Rectal smooth muscle tissue (tissue), 1 donor: ENCODE measurements at regions not wholly inside any gene's neighbourhood (a gene's known extent, or its start where the extent isn't known, plus 50 kb on each side); places are given as distances from the start of the nearest gene placed in this dataset.

Experiments
- H3K27ac ChIP-seq: one replicate; pipeline ENCODE4 v1.7.0; 2013; ENCODE audit warnings: low read depth, low read length, inconsistent platforms
- H3K27me3 ChIP-seq: one replicate; pipeline ENCODE4 v1.7.0; 2013; ENCODE audit warnings: low read length; ENCODE audit not compliant: control insufficient read depth, insufficient read depth
- H3K36me3 ChIP-seq: one replicate; pipeline ENCODE4 v1.7.0; 2013; ENCODE audit warnings: low read length; ENCODE audit not compliant: control insufficient read depth, insufficient read depth
- H3K4me1 ChIP-seq: one replicate; pipeline ENCODE4 v1.7.0; 2013; ENCODE audit warnings: low read length; ENCODE audit not compliant: control insufficient read depth, insufficient read depth
- H3K4me3 ChIP-seq: one replicate; pipeline ENCODE4 v1.7.0; 2013; ENCODE audit warnings: low read length
- H3K9ac ChIP-seq: one replicate; pipeline ENCODE4 v1.7.0; 2013; ENCODE audit warnings: low read length

GRCh38 chr2:56687169-56687568 is 503.4 kb downstream of the CCDC85A start:
- Histone ChIP-seq H3K9ac (no peak overlapping the region), H3K4me1 (no peaks in the 10 kb centered on the region), H3K27me3 (no peaks in the 10 kb centered on the region), H3K4me3 (no peak overlapping the region), H3K27ac (no peak overlapping the region), H3K36me3 (no peaks in the 10 kb centered on the region)

- H3K36me3 ChIP-seq = no peaks in the 10 kb centered on the region
- H3K4me1 ChIP-seq = no peaks in the 10 kb centered on the region
- H3K27me3 ChIP-seq = no peaks in the 10 kb centered on the region
These were observed 504.9 kb downstream of the CCDC85A start for GRCh38 chr2:56688661-56689060.

GRCh38 chr2:56693501-56693900 is 509.7 kb downstream of the CCDC85A start:
- Histone ChIP-seq H3K36me3 (no peaks in the 10 kb centered on the region), H3K4me1 (no peaks in the 10 kb centered on the region), H3K4me3 (no peak overlapping the region), H3K27me3 (no peaks in the 10 kb centered on the region), H3K9ac (no peak overlapping the region), H3K27ac (no peak overlapping the region)

More at GRCh38 chr2:56688661-56689060, 504.9 kb downstream of the CCDC85A start:
- H3K27ac ChIP-seq = no peak overlapping the region
- H3K9ac ChIP-seq = no peak overlapping the region
- no peak overlapping the region for H3K4me3 ChIP-seq

- Histone ChIP-seq H3K4me1 (no peaks in the 10 kb centered on the region), H3K9ac (no peak overlapping the region), H3K27me3 (no peaks in the 10 kb centered on the region), H3K27ac (no peak overlapping the region), H3K4me3 (no peak overlapping the region), H3K36me3 (no peaks in the 10 kb centered on the region)
These were observed 519.2 kb downstream of the CCDC85A start for GRCh38 chr2:56703001-56703400.

- Histone ChIP-seq H3K4me1 (no peaks in the 10 kb centered on the region), H3K9ac (no peak overlapping the region), H3K36me3 (no peaks in the 10 kb centered on the region), H3K27me3 (no peaks in the 10 kb centered on the region), H3K4me3 (no peak overlapping the region), H3K27ac (no peak overlapping the region)
These were observed 521.9 kb downstream of the CCDC85A start for GRCh38 chr2:56705713-56706112.

- Histone ChIP-seq H3K4me1 (no peaks in the 10 kb centered on the region), H3K27me3 (no peaks in the 10 kb centered on the region), H3K4me3 (no peak overlapping the region), H3K27ac (no peak overlapping the region), H3K36me3 (no peaks in the 10 kb centered on the region), H3K9ac (no peak overlapping the region)
These were observed 523.4 kb downstream of the CCDC85A start for GRCh38 chr2:56707218-56707617.

GRCh38 chr2:56707650-56708049 is 523.9 kb downstream of the CCDC85A start:
- H3K27ac ChIP-seq = no peak overlapping the region
- H3K36me3 ChIP-seq = no peaks in the 10 kb centered on the region
- H3K9ac ChIP-seq = no peak overlapping the region
- H3K27me3 ChIP-seq = no peaks in the 10 kb centered on the region
- no peaks in the 10 kb centered on the region for H3K4me1 ChIP-seq
- H3K4me3 ChIP-seq = no peak overlapping the region

- H3K4me3 ChIP-seq = no peak overlapping the region
- H3K27me3 ChIP-seq = no peaks in the 10 kb centered on the region
- no peak overlapping the region for H3K9ac ChIP-seq
- H3K36me3 ChIP-seq = no peaks in the 10 kb centered on the region
- H3K4me1 ChIP-seq = no peaks in the 10 kb centered on the region
- no peak overlapping the region for H3K27ac ChIP-seq
These were observed 525.4 kb downstream of the CCDC85A start for GRCh38 chr2:56709181-56709580.

- H3K4me3 ChIP-seq = no peak overlapping the region
- H3K9ac ChIP-seq = no peak overlapping the region
- no peak overlapping the region for H3K27ac ChIP-seq
- H3K36me3 ChIP-seq = no peaks in the 10 kb centered on the region
- H3K27me3 ChIP-seq = no peaks in the 10 kb centered on the region
- no peaks in the 10 kb centered on the region for H3K4me1 ChIP-seq
These were observed 529.4 kb downstream of the CCDC85A start for GRCh38 chr2:56713161-56713676.

- no peaks in the 10 kb centered on the region for H3K36me3 ChIP-seq
- no peaks in the 10 kb centered on the region for H3K4me1 ChIP-seq
- H3K9ac ChIP-seq = no peak overlapping the region
- no peak overlapping the region for H3K27ac ChIP-seq
- H3K4me3 ChIP-seq = no peak overlapping the region
- no peaks in the 10 kb centered on the region for H3K27me3 ChIP-seq
These were observed 530.2 kb downstream of the CCDC85A start for GRCh38 chr2:56713978-56714377.

- H3K27ac ChIP-seq = no peak overlapping the region
- no peaks in the 10 kb centered on the region for H3K36me3 ChIP-seq
- H3K9ac ChIP-seq = no peak overlapping the region
- no peaks in the 10 kb centered on the region for H3K27me3 ChIP-seq
- H3K4me3 ChIP-seq = no peak overlapping the region
- no peaks in the 10 kb centered on the region for H3K4me1 ChIP-seq
These were observed 530.6 kb downstream of the CCDC85A start for GRCh38 chr2:56714400-56714799.

GRCh38 chr2:56715683-56716082 is 531.9 kb downstream of the CCDC85A start:
- Histone ChIP-seq H3K9ac (no peak overlapping the region), H3K27ac (no peak overlapping the region), H3K4me1 (no peaks in the 10 kb centered on the region), H3K36me3 (no peaks in the 10 kb centered on the region), H3K27me3 (no peaks in the 10 kb centered on the region), H3K4me3 (no peak overlapping the region)

GRCh38 chr2:56718413-56718812 is 534.6 kb downstream of the CCDC85A start:
- Histone ChIP-seq H3K36me3 (no peaks in the 10 kb centered on the region), H3K4me3 (no peak overlapping the region), H3K27me3 (no peaks in the 10 kb centered on the region), H3K9ac (no peak overlapping the region), H3K4me1 (no peaks in the 10 kb centered on the region), H3K27ac (no peak overlapping the region)
